OCI-LY1 (cell line): ENCODE measurements at regions not wholly inside any gene's neighbourhood (a gene's known extent, or its start where the extent isn't known, plus 50 kb on each side); places are given as distances from the start of the nearest gene placed in this dataset.

Experiments
- H2AFZ ChIP-seq: fragments of 200-600 bp; sonication (generic), shearing (Covaris generic); 2 replicates; pipeline ENCODE4 v1.6.0; 2014; ENCODE audit warnings: antibody characterized with exemption, mild to moderate bottlenecking, low read length
- H3F3A ChIP-seq: fragments of 200-600 bp; sonication (generic), shearing (Covaris generic); 2 replicates; pipeline ENCODE4 v1.6.0; 2014; ENCODE audit warnings: mild to moderate bottlenecking, antibody characterized with exemption, low read length, moderate library complexity; ENCODE audit not compliant: insufficient read depth
- H3K27ac ChIP-seq: fragments of 200-600 bp; sonication (generic); 2 replicates; pipeline ENCODE4 v1.5.1; 2014; ENCODE audit warnings: low read length, mixed run types, mild to moderate bottlenecking, low read depth; ENCODE audit not compliant: poor library complexity, severe bottlenecking
- H3K27me3 ChIP-seq: fragments of 200-600 bp; sonication (generic); 2 replicates; pipeline ENCODE4 v1.6.0; 2014; ENCODE audit warnings: antibody characterized with exemption, mild to moderate bottlenecking, low read length, moderate library complexity; ENCODE audit not compliant: insufficient read depth
- H3K36me3 ChIP-seq: fragments of 200-600 bp; sonication (generic); 2 replicates; pipeline ENCODE4 v1.6.1; 2014; ENCODE audit warnings: mild to moderate bottlenecking, antibody characterized with exemption, low read length, moderate library complexity, mixed read lengths; ENCODE audit not compliant: insufficient read depth
- H3K4me1 ChIP-seq: fragments of 200-600 bp; sonication (generic); 2 replicates; pipeline ENCODE4 v1.5.1; 2014; ENCODE audit warnings: mild to moderate bottlenecking, low read length, moderate library complexity; ENCODE audit not compliant: insufficient read depth, severe bottlenecking
- H3K4me2 ChIP-seq: fragments of 200-600 bp; sonication (generic), shearing (Covaris generic); 2 replicates; pipeline ENCODE4 v1.6.1; 2014; ENCODE audit warnings: low read length
- H3K4me3 ChIP-seq: fragments of 200-600 bp; sonication (generic); 2 replicates; pipeline ENCODE4 v1.5.1; 2014; ENCODE audit warnings: low read length, low read depth, mild to moderate bottlenecking, mixed read lengths; ENCODE audit not compliant: poor library complexity, severe bottlenecking
- H3K79me2 ChIP-seq: fragments of 200-600 bp; shearing (Covaris generic); 2 replicates; pipeline ENCODE4 v1.6.1; 2016; ENCODE audit warnings: mixed run types, low read length, mixed read lengths; ENCODE audit not compliant: insufficient read depth
- H3K9ac ChIP-seq: fragments of 200-600 bp; sonication (generic), shearing (Covaris generic); 2 replicates; pipeline ENCODE4 v1.6.1; 2014; ENCODE audit warnings: mild to moderate bottlenecking, low read length, mixed read lengths
- H3K9me2 ChIP-seq: fragments of 200-600 bp; sonication (generic), shearing (Covaris generic); 2 replicates; pipeline ENCODE4 v1.6.1; 2014; ENCODE audit warnings: low read depth, mild to moderate bottlenecking, low read length, mixed read lengths
- H3K9me3 ChIP-seq: fragments of 200-600 bp; shearing (Covaris generic); 2 replicates; pipeline ENCODE4 v1.6.1; 2014; ENCODE audit warnings: low read length, mixed read lengths
- H4K20me1 ChIP-seq: fragments of 200-600 bp; sonication (generic), shearing (Covaris generic); 2 replicates; pipeline ENCODE4 v1.6.0; 2016; ENCODE audit warnings: mild to moderate bottlenecking, low read length; ENCODE audit not compliant: insufficient read depth
- CTCF ChIP-seq: fragments of 200-600 bp; sonication (generic), shearing (Covaris generic); IDR thresholded peaks from 2 replicates; pipeline ENCODE4 v1.5.1; 2017; ENCODE audit warnings: mild to moderate bottlenecking, antibody characterized with exemption, low read length, moderate library complexity, mixed read lengths
- EZH2 ChIP-seq: fragments of 200-600 bp; sonication (generic), shearing (Covaris generic); IDR thresholded peaks from 2 replicates; pipeline ENCODE4 v1.8.0; 2017; ENCODE audit warnings: borderline replicate concordance, mixed run types, mild to moderate bottlenecking, antibody characterized with exemption, low read length, moderate library complexity, mixed read lengths

DNA sequence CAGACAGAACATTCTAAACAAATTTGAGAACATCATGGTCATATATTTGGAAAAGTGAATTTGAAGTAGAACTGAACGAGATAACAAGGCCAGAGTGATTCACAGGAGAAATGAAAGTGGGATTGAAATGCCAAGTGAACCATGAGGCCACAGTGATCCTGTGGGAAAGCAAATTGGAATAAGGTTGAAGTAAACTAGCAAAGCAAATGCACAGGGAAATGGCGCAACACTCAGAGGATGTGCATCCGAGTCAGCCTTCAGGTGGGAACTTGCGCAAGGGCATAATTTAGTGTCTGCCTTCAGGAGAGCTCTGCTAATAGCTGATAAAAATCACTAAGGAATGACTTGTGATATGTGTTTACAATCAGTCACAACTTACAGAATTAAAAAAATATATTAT, 696.6 kb downstream of the LIG4 start:
- Histone ChIP-seq H3K9me2 (no peaks in the 10 kb centered on the region), H3K4me1 (no peaks in the 10 kb centered on the region)
- no peak for TF ChIP-seq EZH2
- no peak for TF ChIP-seq CTCF

DNA sequence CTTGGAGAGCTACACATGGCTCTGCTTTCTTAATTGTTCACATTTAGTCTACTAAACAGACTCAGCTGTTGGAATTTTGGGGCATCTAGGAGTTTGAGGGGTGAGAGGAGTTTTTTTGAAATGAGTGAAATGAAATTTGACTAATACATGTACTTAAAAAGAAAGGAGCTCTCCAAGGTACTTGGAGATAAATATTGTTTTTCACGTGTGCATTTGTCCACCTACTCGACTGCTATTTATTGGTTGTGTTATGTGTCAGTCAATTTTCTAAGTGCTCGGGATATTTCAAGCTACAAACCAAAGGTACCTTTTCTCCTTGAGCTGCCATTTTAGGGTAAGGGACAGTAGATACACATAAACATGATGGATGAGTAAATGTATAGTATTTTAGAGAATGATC, 697.0 kb downstream of the LIG4 start:
- H3K9me2 ChIP-seq, result no peaks in the 10 kb centered on the region
- H3K27me3 ChIP-seq, result no peaks in the 10 kb centered on the region
- no peaks in the 10 kb centered on the region for H3K79me2 ChIP-seq
- H3F3A ChIP-seq, result no peaks in the 10 kb centered on the region
- no peak overlapping the region for H3K4me2 ChIP-seq
- TF ChIP-seq EZH2, result no peak
- no peak for TF ChIP-seq CTCF
- no peaks in the 10 kb centered on the region for H3K4me1 ChIP-seq
- no peak overlapping the region for H2AFZ ChIP-seq
- no peak overlapping the region for H3K27ac ChIP-seq
- no peaks in the 10 kb centered on the region for H3K9me3 ChIP-seq
- H4K20me1 ChIP-seq, result no peaks in the 10 kb centered on the region
- H3K36me3 ChIP-seq, result no peaks in the 10 kb centered on the region
- no peak overlapping the region for H3K9ac ChIP-seq
- no peak overlapping the region for H3K4me3 ChIP-seq

More for the DNA sequence above, 696.6 kb downstream of the LIG4 start:
- no peaks in the 10 kb centered on the region for H3F3A ChIP-seq
- no peaks in the 10 kb centered on the region for H3K79me2 ChIP-seq
- no peak overlapping the region for H3K4me3 ChIP-seq
- no peaks in the 10 kb centered on the region for H4K20me1 ChIP-seq
- no peaks in the 10 kb centered on the region for H3K27me3 ChIP-seq
- no peaks in the 10 kb centered on the region for H3K36me3 ChIP-seq
- no peak overlapping the region for H3K4me2 ChIP-seq
- H3K9ac ChIP-seq, result no peak overlapping the region
- H3K27ac ChIP-seq, result no peak overlapping the region
- H2AFZ ChIP-seq, result no peak overlapping the region
- H3K9me3 ChIP-seq, result no peaks in the 10 kb centered on the region

DNA sequence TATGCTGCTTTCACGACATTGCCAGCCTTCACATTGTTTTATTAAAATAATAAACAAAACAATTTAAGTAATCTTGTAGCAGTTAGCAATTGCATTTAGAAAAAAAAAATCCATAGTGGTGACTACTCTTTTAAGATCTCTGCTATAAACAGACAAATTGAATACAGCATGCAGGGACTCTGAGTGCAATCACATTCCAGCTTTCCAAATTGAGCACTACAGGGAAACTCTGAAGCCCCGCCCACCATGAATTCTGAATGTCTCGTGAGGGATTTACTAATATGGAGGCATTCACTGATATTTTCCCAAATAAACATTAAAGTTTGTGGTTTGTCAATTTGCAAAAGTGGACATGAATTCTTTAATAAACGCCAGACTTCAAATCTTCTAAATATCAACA, 698.8 kb downstream of the LIG4 start:
- Histone ChIP-seq H3K9ac (no peak overlapping the region), H3K9me2 (no peaks in the 10 kb centered on the region), H3F3A (no peaks in the 10 kb centered on the region), H3K4me1 (no peaks in the 10 kb centered on the region), H2AFZ (no peak overlapping the region), H3K4me3 (no peak overlapping the region), H3K9me3 (no peaks in the 10 kb centered on the region), H3K27me3 (no peaks in the 10 kb centered on the region), H3K36me3 (no peaks in the 10 kb centered on the region), H3K79me2 (no peaks in the 10 kb centered on the region), H3K27ac (no peak overlapping the region), H4K20me1 (no peaks in the 10 kb centered on the region), H3K4me2 (no peak overlapping the region)
- TF ChIP-seq CTCF (no peak), EZH2 (no peak)
